ENCODE measurements at regions not wholly inside any gene's neighbourhood (a gene's known extent, or its start where the extent isn't known, plus 50 kb on each side); places are given as distances from the start of the nearest gene placed in this dataset.

DNA sequence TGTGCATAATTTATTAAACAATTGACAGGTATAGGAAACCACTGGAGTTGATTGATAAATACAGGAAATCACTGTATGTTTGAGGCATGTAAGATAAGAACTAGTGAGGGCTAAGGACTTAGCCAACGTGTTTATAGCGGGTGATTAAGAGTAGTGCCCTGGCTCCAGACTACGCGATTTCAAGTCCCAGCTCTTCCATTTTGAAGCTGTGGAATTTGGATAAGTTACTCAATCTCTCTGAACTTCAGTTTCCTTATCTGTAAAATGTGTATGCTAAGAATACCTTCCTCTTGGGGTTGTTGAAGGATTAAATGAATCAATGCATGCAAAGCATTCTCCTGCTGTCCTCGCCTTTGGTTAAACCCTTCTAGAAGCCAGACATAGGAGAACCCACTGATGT lies 143.3 kb upstream of the GJB5 start:
- H3K9ac ChIP-seq (ENCODE audit: control insufficient read depth, extremely low read depth, insufficient read depth, low read length), result no peak overlapping the region
- no peaks in the 10 kb centered on the region for H3K36me3 ChIP-seq (ENCODE audit: control insufficient read depth in 2 of 2, extremely low read depth in 1 of 2, insufficient read depth in 2 of 2, low read length in 2 of 2)
- H3K9me1 ChIP-seq (ENCODE audit: control insufficient read depth, extremely low read depth, insufficient read depth, low read length), result no peaks in the 10 kb centered on the region
- H3K9me3 ChIP-seq (ENCODE audit: control insufficient read depth, low read depth, low read length), result no peaks in the 10 kb centered on the region
- H2AFZ ChIP-seq (ENCODE audit: control insufficient read depth, low read length), result no peak overlapping the region
- H4K20me1 ChIP-seq (ENCODE audit: control insufficient read depth, extremely low read depth, insufficient read depth, low read length), result no peaks in the 10 kb centered on the region
- no peak overlapping the region for H3K4me3 ChIP-seq (ENCODE audit: control insufficient read depth in 2 of 3, extremely low read depth in 1 of 3, insufficient read depth in 2 of 3, low read depth in 1 of 3, low read length in 3 of 3)
- no peak for TF ChIP-seq CTCF (optimal IDR thresholded peaks at IDR 0.05 in 1 of 3, IDR thresholded peaks at IDR 0.05 in 1 of 3, conservative IDR thresholded peaks at IDR 0.05 in 1 of 3; ENCODE audit: extremely low read depth in 1 of 3, insufficient read depth in 2 of 3, low read length in 3 of 3)
- no peaks in the 10 kb centered on the region for H3K79me2 ChIP-seq (ENCODE audit: control insufficient read depth, insufficient read depth, low read length)
- dilution Hi-C loops (cut with MboI; ENCODE audit: extremely low pct_ligation_motif_present, low sequenced_read_pairs), result no loop called here
- H3K27ac ChIP-seq (ENCODE audit: control insufficient read depth, insufficient read depth, low read length), result no peak overlapping the region
- no peak for DNase-seq (ENCODE audit: low read depth, low spot score)
- no peak for FAIRE-seq
- no peaks in the 10 kb centered on the region for H3K4me1 ChIP-seq (ENCODE audit: control insufficient read depth, extremely low read depth, insufficient read depth, low read length)
- peaks cover 3% of the 10 kb centered on the region for H3K27me3 ChIP-seq (ENCODE audit: control insufficient read depth, extremely low read depth, insufficient read depth, low read length)
- no peak overlapping the region for H3K4me2 ChIP-seq (ENCODE audit: control insufficient read depth, extremely low read depth, insufficient read depth, low read depth, low read length)

GRCh38 chr1:34612091-34612827 lies 142.6 kb upstream of the GJB5 start:
- H3K4me1 ChIP-seq (ENCODE audit: control insufficient read depth, extremely low read depth, insufficient read depth, low read length), result no peaks in the 10 kb centered on the region
- no peak overlapping the region for H3K27ac ChIP-seq (ENCODE audit: control insufficient read depth, insufficient read depth, low read length)
- H3K4me3 ChIP-seq (ENCODE audit: control insufficient read depth in 2 of 3, extremely low read depth in 1 of 3, insufficient read depth in 2 of 3, low read depth in 1 of 3, low read length in 3 of 3), result no peak overlapping the region
- dilution Hi-C loops (cut with MboI; ENCODE audit: extremely low pct_ligation_motif_present, low sequenced_read_pairs), result no loop called here
- H4K20me1 ChIP-seq (ENCODE audit: control insufficient read depth, extremely low read depth, insufficient read depth, low read length), result no peaks in the 10 kb centered on the region
- H3K4me2 ChIP-seq (ENCODE audit: control insufficient read depth, extremely low read depth, insufficient read depth, low read depth, low read length), result no peak overlapping the region
- no peak overlapping the region for H3K9ac ChIP-seq (ENCODE audit: control insufficient read depth, extremely low read depth, insufficient read depth, low read length)
- H3K79me2 ChIP-seq (ENCODE audit: control insufficient read depth, insufficient read depth, low read length), result no peaks in the 10 kb centered on the region
- H2AFZ ChIP-seq (ENCODE audit: control insufficient read depth, low read length), result no peak overlapping the region
- no peaks in the 10 kb centered on the region for H3K9me3 ChIP-seq (ENCODE audit: control insufficient read depth, low read depth, low read length)
- FAIRE-seq (no peak), DNase-seq (ENCODE audit: low read depth, low spot score) (no peak)
- peaks cover 3% of the 10 kb centered on the region for H3K27me3 ChIP-seq (ENCODE audit: control insufficient read depth, extremely low read depth, insufficient read depth, low read length)
- no peaks in the 10 kb centered on the region for H3K9me1 ChIP-seq (ENCODE audit: control insufficient read depth, extremely low read depth, insufficient read depth, low read length)
- no peaks in the 10 kb centered on the region for H3K36me3 ChIP-seq (ENCODE audit: control insufficient read depth in 2 of 2, extremely low read depth in 1 of 2, insufficient read depth in 2 of 2, low read length in 2 of 2)
- no peak for TF ChIP-seq EZH2 (IDR thresholded peaks at IDR 0.05; ENCODE audit: low read length)
- no peak for TF ChIP-seq CTCF (optimal IDR thresholded peaks at IDR 0.05 in 1 of 3, IDR thresholded peaks at IDR 0.05 in 1 of 3, conservative IDR thresholded peaks at IDR 0.05 in 1 of 3; ENCODE audit: extremely low read depth in 1 of 3, insufficient read depth in 2 of 3, low read length in 3 of 3)
